ENCODE measurements at regions not wholly inside any gene's neighbourhood (a gene's known extent, or its start where the extent isn't known, plus 50 kb on each side); places are given as distances from the start of the nearest gene placed in this dataset.
"Not testable (repeated sequence)": the region's sequence is repeated elsewhere in the genome, so short reads cannot be mapped to it uniquely, and the experiment has no call there.

GRCh38 chr13:89163096-89163495, 1491.9 kb downstream of the SLITRK5 start:
- intact Hi-C loops (cut with DNase I, micrococcal nuclease), result no loop called here
- no peak for DNase-seq
- ATAC-seq, result no peak

- intact Hi-C loops (cut with DNase I, micrococcal nuclease), result no loop called here
- no peak for ATAC-seq
- no peak for DNase-seq
Measured at GRCh38 chr13:89165685-89166084, 1494.5 kb downstream of the SLITRK5 start.

GRCh38 chr13:89169951-89170350, 1498.8 kb downstream of the SLITRK5 start:
- no peak for DNase-seq
- intact Hi-C loops (cut with DNase I, micrococcal nuclease), result no loop called here
- no peak for ATAC-seq

- no peak for ATAC-seq
- intact Hi-C loops (cut with DNase I, micrococcal nuclease), result no loop called here
- no peak for DNase-seq
Measured at GRCh38 chr13:89181041-89181440, 1509.9 kb downstream of the SLITRK5 start.

GRCh38 chr13:89199138-89199537, 1528.0 kb downstream of the SLITRK5 start:
- intact Hi-C loops (cut with DNase I, micrococcal nuclease), result loop anchor here in 1 of 2 donors (5.0 kb wide), 1 partner anchor 48 kb away; no protein-coding TSS in a partner anchor
- DNase-seq (no peak), ATAC-seq (no peak)

GRCh38 chr13:89204435-89204834, 1533.3 kb downstream of the SLITRK5 start:
- intact Hi-C loops (cut with DNase I, micrococcal nuclease), result no loop called here

GRCh38 chr13:89205856-89206520, 1534.8 kb downstream of the SLITRK5 start:
- no peak for ATAC-seq
- intact Hi-C loops (cut with DNase I, micrococcal nuclease), result no loop called here
- DNase-seq, result no peak

More at GRCh38 chr13:89204435-89204834, 1533.3 kb downstream of the SLITRK5 start:
- ATAC-seq (no peak), DNase-seq (no peak)

GRCh38 chr13:89212186-89212585, 1541.0 kb downstream of the SLITRK5 start:
- no peak for ATAC-seq
- intact Hi-C loops (cut with DNase I, micrococcal nuclease), result no loop called here
- no peak for DNase-seq

- ATAC-seq (no peak), DNase-seq (no peak)
- intact Hi-C loops (cut with DNase I, micrococcal nuclease), result no loop called here
Measured at GRCh38 chr13:89214185-89214584, 1543.0 kb downstream of the SLITRK5 start.

- DNase-seq; ATAC-seq; intact Hi-C loops (cut with DNase I, micrococcal nuclease): not testable (repeated sequence)
Measured at GRCh38 chr13:89215319-89215718, 1544.1 kb downstream of the SLITRK5 start.

- intact Hi-C loops (cut with DNase I, micrococcal nuclease), result no loop called here
- no peak for DNase-seq
- ATAC-seq, result no peak
Measured at GRCh38 chr13:89217813-89218212, 1546.6 kb downstream of the SLITRK5 start.

GRCh38 chr13:89221557-89222158, 1550.5 kb downstream of the SLITRK5 start:
- ATAC-seq (no peak), DNase-seq (no peak)
- intact Hi-C loops (cut with DNase I, micrococcal nuclease), result no loop called here

- DNase-seq, result no peak
Measured at GRCh38 chr13:89227356-89227755, 1556.2 kb downstream of the SLITRK5 start.

GRCh38 chr13:89238496-89238895, 1567.3 kb downstream of the SLITRK5 start:
- DNase-seq (no peak), ATAC-seq (no peak)
- intact Hi-C loops (cut with DNase I, micrococcal nuclease), result no loop called here

More at GRCh38 chr13:89227356-89227755, 1556.2 kb downstream of the SLITRK5 start:
- no peak for ATAC-seq
- intact Hi-C loops (cut with DNase I, micrococcal nuclease), result no loop called here

GRCh38 chr13:89239361-89240127, 1568.4 kb downstream of the SLITRK5 start:
- no peak for DNase-seq
- no peak for ATAC-seq
- intact Hi-C loops (cut with DNase I, micrococcal nuclease), result no loop called here

- intact Hi-C loops (cut with DNase I, micrococcal nuclease), result no loop called here
- no peak for ATAC-seq
- DNase-seq, result no peak
Measured at GRCh38 chr13:89255844-89256406, 1584.8 kb downstream of the SLITRK5 start.

- no peak for ATAC-seq
- intact Hi-C loops (cut with DNase I, micrococcal nuclease), result no loop called here
- DNase-seq, result no peak
Measured at GRCh38 chr13:89267734-89268133, 1596.6 kb downstream of the SLITRK5 start.

GRCh38 chr13:89269737-89270136, 1598.6 kb downstream of the SLITRK5 start:
- intact Hi-C loops (cut with DNase I, micrococcal nuclease), result no loop called here
- ATAC-seq (no peak), DNase-seq (no peak)

GRCh38 chr13:89270736-89271135, 1599.6 kb downstream of the SLITRK5 start:
- ATAC-seq (no peak), DNase-seq (no peak)
- intact Hi-C loops (cut with DNase I, micrococcal nuclease), result no loop called here

GRCh38 chr13:89279374-89279773, 1608.2 kb downstream of the SLITRK5 start:
- intact Hi-C loops (cut with DNase I, micrococcal nuclease), result no loop called here
- DNase-seq, result peak in 1 of 2 donors; percentile 27
- ATAC-seq, result no peak

Data from left colon (tissue), 2 donors.